Thoracic aorta (tissue), 2 donors: ENCODE measurements at regions not wholly inside any gene's neighbourhood (a gene's known extent, or its start where the extent isn't known, plus 50 kb on each side); places are given as distances from the start of the nearest gene placed in this dataset.

Source experiments
- ATAC-seq: fragments of 150-250 bp; one replicate; pipeline ENCODE4 v1.8.0; 2017; ENCODE audit warnings: low read depth; ENCODE audit not compliant: insufficient number of reproducible peaks, low FRiP score
- DNase-seq: peaks from one replicate; pipeline ENCODE4 v3.0.0-alpha.2; 2020; ENCODE audit warnings: low spot score
- H3K27ac ChIP-seq, 2 donors: fragments of 200-600 bp; sonication (generic); 1 replicate in 1 of 2; 2 replicates in 1 of 2; pipeline ENCODE4 v1.5.1; 2016; ENCODE audit warnings: mild to moderate bottlenecking in 2 of 2, moderate library complexity in 2 of 2
- H3K27me3 ChIP-seq: fragments of 200-600 bp; sonication (generic); replicated peaks from 2 replicates; pipeline ENCODE4 v1.6.0; 2016; ENCODE audit warnings: mild to moderate bottlenecking; ENCODE audit not compliant: insufficient read depth
- H3K36me3 ChIP-seq: fragments of 200-600 bp; sonication (generic); one replicate; pipeline ENCODE4 v1.5.1; 2016
- H3K4me1 ChIP-seq, 2 donors: fragments of 200-600 bp; sonication (generic); 1 replicate in 1 of 2; 2 replicates in 1 of 2; pipeline versions ENCODE4 v1.5.1 to v1.6.0; 2016; ENCODE audit warnings: low read depth in 2 of 2, mild to moderate bottlenecking in 1 of 2; ENCODE audit not compliant: control insufficient read depth in 1 of 2
- H3K4me3 ChIP-seq: fragments of 200-600 bp; sonication (generic); 2 replicates; pipeline ENCODE4 v1.5.1; 2016; ENCODE audit warnings: mild to moderate bottlenecking
- H3K9me3 ChIP-seq: fragments of 200-600 bp; sonication (generic); 2 replicates; pipeline ENCODE4 v1.5.1; 2016
- CTCF ChIP-seq: fragments of 200-600 bp; sonication (generic); IDR thresholded peaks from one replicate; pipeline ENCODE4 v1.5.1; 2019; ENCODE audit warnings: antibody characterized with exemption

- TF ChIP-seq CTCF = no peak
- H3K9me3 ChIP-seq = no peaks in the 10 kb centered on the region
- H3K36me3 ChIP-seq = no peaks in the 10 kb centered on the region
- no peak overlapping the region for H3K27ac ChIP-seq
- H3K4me3 ChIP-seq = no peak overlapping the region
- no peak for DNase-seq
- no peaks in the 10 kb centered on the region for H3K4me1 ChIP-seq
- ATAC-seq = no peak
- no peaks in the 10 kb centered on the region for H3K27me3 ChIP-seq
Observed at GRCh38 chr15:85929786-85930185, 135.1 kb upstream of the KLHL25 start.

- ATAC-seq (no peak), DNase-seq (no peak)
- Histone ChIP-seq H3K4me1 (no peaks in the 10 kb centered on the region), H3K36me3 (no peaks in the 10 kb centered on the region), H3K27me3 (no peaks in the 10 kb centered on the region), H3K9me3 (no peaks in the 10 kb centered on the region), H3K27ac (no peak overlapping the region), H3K4me3 (no peak overlapping the region)
- TF ChIP-seq CTCF = no peak
Observed at GRCh38 chr15:85932391-85932790, 137.7 kb upstream of the KLHL25 start.

- H3K9me3 ChIP-seq = no peaks in the 10 kb centered on the region
- ATAC-seq (no peak), DNase-seq (no peak)
- no peak overlapping the region for H3K27ac ChIP-seq
- H3K27me3 ChIP-seq = no peaks in the 10 kb centered on the region
- no peaks in the 10 kb centered on the region for H3K36me3 ChIP-seq
- H3K4me3 ChIP-seq = no peak overlapping the region
- no peaks in the 10 kb centered on the region for H3K4me1 ChIP-seq
- no peak for TF ChIP-seq CTCF
Observed at GRCh38 chr15:85934691-85935090, 140.0 kb upstream of the KLHL25 start.

- Histone ChIP-seq H3K4me3 (no peak overlapping the region), H3K27ac (no peak overlapping the region), H3K9me3 (no peaks in the 10 kb centered on the region), H3K27me3 (no peaks in the 10 kb centered on the region), H3K4me1 (no peaks in the 10 kb centered on the region), H3K36me3 (no peaks in the 10 kb centered on the region)
- no peak for ATAC-seq
- TF ChIP-seq CTCF = no peak
- DNase-seq = no peak
Observed at GRCh38 chr15:85935182-85935581, 140.5 kb upstream of the KLHL25 start.

- no peak for ATAC-seq
- TF ChIP-seq CTCF = no peak
Observed at GRCh38 chr15:85937661-85938060, 142.0 kb upstream of the AGBL1 start.

More at GRCh38 chr15:85937661-85938060, 142.0 kb upstream of the AGBL1 start:
- no peaks in the 10 kb centered on the region for H3K9me3 ChIP-seq
- no peaks in the 10 kb centered on the region for H3K27me3 ChIP-seq
- no peak overlapping the region for H3K27ac ChIP-seq
- no peak for DNase-seq
- no peak overlapping the region for H3K4me3 ChIP-seq
- no peaks in the 10 kb centered on the region for H3K36me3 ChIP-seq
- no peaks in the 10 kb centered on the region for H3K4me1 ChIP-seq
